SK-N-SH (cell line): ENCODE measurements at regions not wholly inside any gene's neighbourhood (a gene's known extent, or its start where the extent isn't known, plus 50 kb on each side); places are given as distances from the start of the nearest gene placed in this dataset.

Experiments used
- CTCF ChIA-PET: fragments of 300-600, 350-600 bp; formaldehyde crosslinking; extraction: SDS; loops from one replicate; lab custom pipeline; 2021; lab: Yijun Ruan, JAX
- POLR2A ChIA-PET: fragments of 350-600 bp; sonication (Branson Sonifier 250); formaldehyde crosslinking; extraction: SDS; loops from one replicate; lab custom pipeline; 2020; ENCODE audit warnings: antibody characterized with exemption, inconsistent platforms; lab: Yijun Ruan, JAX
- DNase-seq: peaks from one replicate; pipeline ENCODE4 v3.0.0; 2012
- H2AFZ ChIP-seq: fragments of 200-600 bp; sonication (generic); 2 replicates; pipeline ENCODE4 v1.8.1; 2016; ENCODE audit warnings: antibody characterized with exemption, mild to moderate bottlenecking, low read depth
- H3F3A ChIP-seq: fragments of 200-600 bp; sonication (generic); replicated peaks from 2 replicates; pipeline ENCODE3; 2016; ENCODE audit warnings: antibody characterized with exemption, mild to moderate bottlenecking; ENCODE audit not compliant: insufficient read depth
- H3K27ac ChIP-seq, 2 experiments: fragments of 200-500 bp in 1 of 2; fragments of 200-600 bp in 1 of 2; sonication (Bioruptor generic) in 1 of 2; sonication (generic), shearing (Covaris generic) in 1 of 2; 2 replicates each; pipeline versions ENCODE4 v1.5.1 to v1.6.1; 2014 to 2016; ENCODE audit warnings: low read depth in 2 of 2, inconsistent platforms in 1 of 2, low read length in 1 of 2, mild to moderate bottlenecking in 1 of 2, mixed read lengths in 1 of 2
- H3K27me3 ChIP-seq: fragments of 200-600 bp; sonication (generic), shearing (Covaris generic); 2 replicates; pipeline ENCODE4 v1.6.1; 2016; ENCODE audit warnings: mixed run types; ENCODE audit not compliant: insufficient read depth
- H3K36me3 ChIP-seq, 2 experiments: fragments of 200-500 bp in 1 of 2; fragments of 200-600 bp in 1 of 2; sonication (Bioruptor generic) in 1 of 2; sonication (generic) in 1 of 2; replicated peaks in 1 of 2; 2 replicates each; pipeline versions ENCODE3 to v1.5.1; 2014 to 2016; ENCODE audit warnings: low read length in 1 of 2, mild to moderate bottlenecking in 1 of 2; ENCODE audit not compliant: insufficient read depth in 2 of 2, control insufficient read depth in 1 of 2
- H3K4me1 ChIP-seq, 2 experiments: fragments of 200-500 bp in 1 of 2; fragments of 200-600 bp in 1 of 2; sonication (Bioruptor generic) in 1 of 2; sonication (generic), shearing (Covaris generic) in 1 of 2; 2 replicates each; pipeline versions ENCODE4 v1.5.1 to v1.6.1; 2014 to 2016; ENCODE audit warnings: low read depth in 1 of 2, low read length in 1 of 2, mixed run types in 1 of 2; ENCODE audit not compliant: insufficient read depth in 2 of 2, control insufficient read depth in 1 of 2
- H3K4me2 ChIP-seq: fragments of 200-600 bp; sonication (generic), shearing (Covaris generic); 2 replicates; pipeline ENCODE4 v1.6.1; 2017; ENCODE audit warnings: mixed run types
- H3K4me3 ChIP-seq, 2 experiments: fragments of 200-500 bp in 1 of 2; fragments of 200-600 bp in 1 of 2; sonication (Bioruptor generic) in 1 of 2; sonication (generic), shearing (Covaris generic) in 1 of 2; 2 replicates each; pipeline versions ENCODE4 v1.5.1 to v1.8.1; 2014 to 2016; ENCODE audit warnings: low read depth in 2 of 2, inconsistent platforms in 1 of 2, low read length in 1 of 2, mild to moderate bottlenecking in 1 of 2, mixed read lengths in 1 of 2, moderate library complexity in 1 of 2
- H3K79me2 ChIP-seq: fragments of 200-600 bp; sonication (generic); 2 replicates; pipeline ENCODE4 v1.8.1; 2017; ENCODE audit warnings: mild to moderate bottlenecking; ENCODE audit not compliant: insufficient read depth
- H3K9ac ChIP-seq: fragments of 200-600 bp; sonication (generic); 2 replicates; pipeline ENCODE4 v1.6.1; 2017; ENCODE audit warnings: mixed run types
- H3K9me2 ChIP-seq: fragments of 200-600 bp; sonication (generic); 2 replicates; pipeline ENCODE4 v1.6.1; 2017; ENCODE audit warnings: mixed run types
- H3K9me3 ChIP-seq: fragments of 200-600 bp; sonication (generic); 2 replicates; pipeline ENCODE4 v1.6.1; 2017; ENCODE audit warnings: mixed run types, mild to moderate bottlenecking, moderate library complexity
- H4K20me1 ChIP-seq: fragments of 200-600 bp; sonication (generic); 2 replicates; pipeline ENCODE4 v1.6.1; 2017; ENCODE audit warnings: mild to moderate bottlenecking, mixed run types; ENCODE audit not compliant: insufficient read depth
- CTCF ChIP-seq: fragments of 200-600 bp; sonication (generic); IDR thresholded peaks from 2 replicates; pipeline ENCODE4 v1.6.1; 2017; ENCODE audit warnings: antibody characterized with exemption, mild to moderate bottlenecking, moderate library complexity
- EP300 ChIP-seq, 2 experiments: IDR thresholded peaks; 2 replicates each; pipeline versions ENCODE4 v1.4.0 to v1.6.1; 2012; ENCODE audit warnings: borderline replicate concordance in 1 of 2, low read depth in 1 of 2, low read length in 1 of 2
- FOSL2 ChIP-seq: IDR thresholded peaks from 2 replicates; pipeline ENCODE4 v1.4.0; 2012; ENCODE audit warnings: low read depth, mild to moderate bottlenecking, moderate library complexity, borderline replicate concordance
- FOXJ3 ChIP-seq: sonication (generic); formaldehyde crosslinking; IDR thresholded peaks from 2 replicates; pipeline ENCODE4 v1.5.1; 2020; ENCODE audit warnings: mild to moderate bottlenecking, missing genetic modification reagents
- FOXM1 ChIP-seq: IDR thresholded peaks from 2 replicates; pipeline ENCODE4 v1.4.0; 2012; ENCODE audit warnings: low read depth, mild to moderate bottlenecking
- GABPA ChIP-seq: IDR thresholded peaks from 2 replicates; pipeline ENCODE4 v1.4.0; 2012; ENCODE audit warnings: low read depth, mild to moderate bottlenecking
- GATA2 ChIP-seq: sonication (generic); formaldehyde crosslinking; IDR thresholded peaks from 2 replicates; pipeline ENCODE4 v1.5.0; 2020; ENCODE audit warnings: mild to moderate bottlenecking, missing genetic modification reagents
- IRF3 ChIP-seq: fragments of 150-350 bp; IDR thresholded peaks from 2 replicates; pipeline ENCODE4 v1.6.1; 2016; ENCODE audit warnings: mild to moderate bottlenecking, low read depth, low read length
- MEF2A ChIP-seq: IDR thresholded peaks from 2 replicates; pipeline ENCODE4 v1.4.0; 2012; ENCODE audit warnings: low read depth, borderline replicate concordance
- RAD21 ChIP-seq: IDR thresholded peaks from 2 replicates; pipeline ENCODE4 v1.6.1; 2012; ENCODE audit warnings: mild to moderate bottlenecking, low read length
- RFX5 ChIP-seq: IDR thresholded peaks from 2 replicates; pipeline ENCODE4 v1.6.1; 2012; ENCODE audit warnings: mild to moderate bottlenecking, improper control_type of control experiment, low read length
- SIN3A ChIP-seq: IDR thresholded peaks from 2 replicates; pipeline ENCODE4 v1.6.1; 2012; ENCODE audit warnings: low read depth, mild to moderate bottlenecking, low read length, moderate library complexity, borderline replicate concordance
- TEAD4 ChIP-seq: IDR thresholded peaks from 2 replicates; pipeline ENCODE4 v1.4.0; 2012; ENCODE audit warnings: mild to moderate bottlenecking, borderline replicate concordance; ENCODE audit not compliant: insufficient read depth
- USF2 ChIP-seq: fragments of 150-350 bp; IDR thresholded peaks from 2 replicates; pipeline ENCODE4 v1.6.1; 2017; ENCODE audit warnings: antibody characterized with exemption, low read length, low read depth, borderline replicate concordance
- ZBTB33 ChIP-seq: IDR thresholded peaks from 2 replicates; pipeline ENCODE4 v1.4.0; 2012; ENCODE audit warnings: low read depth, borderline replicate concordance
- WGBS: methylation state at CpG from one replicate; pipeline ENCODE4 v1.1.6; 2017; ENCODE audit warnings: low lambda C conversion rate; 5-methylcytosine and 5-hydroxymethylcytosine counted together
- TF ChIP-seq, protein P1 (sequence below): IDR thresholded peaks from 2 replicates; pipeline ENCODE4 v1.6.1; 2012; ENCODE audit warnings: mild to moderate bottlenecking, low read depth, low read length, moderate library complexity

DNA sequence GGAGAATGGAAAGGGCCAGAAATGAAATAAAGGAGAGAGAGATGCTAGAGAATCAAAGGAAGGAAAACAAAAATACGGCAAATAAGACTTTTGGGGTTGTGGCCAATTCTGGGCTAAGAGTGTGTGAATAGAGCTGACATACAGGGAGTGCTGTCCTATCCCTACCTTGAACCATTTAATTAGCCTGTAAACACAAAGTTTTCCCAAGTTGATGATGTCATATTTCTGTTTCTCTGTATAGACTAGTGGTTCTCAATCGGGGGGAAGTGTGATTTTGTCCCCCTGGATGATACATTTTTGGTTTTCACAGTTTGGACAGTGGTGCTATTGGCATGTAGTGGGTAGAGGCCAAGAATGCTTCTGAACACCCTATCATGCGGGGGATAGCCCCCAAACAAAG lies 148.8 kb downstream of the ACTR3 start:
- Histone ChIP-seq H3K36me3 (no peaks in the 10 kb centered on the region), H3K9ac (no peak overlapping the region), H3K9me3 (no peaks in the 10 kb centered on the region), H2AFZ (no peak overlapping the region), H4K20me1 (no peaks in the 10 kb centered on the region), H3K4me1 (no peaks in the 10 kb centered on the region), H3K4me3 (no peak overlapping the region), H3K4me2 (no peak overlapping the region), H3K27ac (no peak overlapping the region), H3K27me3 (no peaks in the 10 kb centered on the region), H3K9me2 (no peaks in the 10 kb centered on the region), H3F3A (no peaks in the 10 kb centered on the region), H3K79me2 (no peaks in the 10 kb centered on the region)
- POLR2A ChIA-PET: no interaction called here
- no peak for TF ChIP-seq FOXJ3 (CRISPR knock-in tag)
- TF ChIP-seq SIN3A: no peak
- no peak for TF ChIP-seq IRF3
- no peak for TF ChIP-seq GABPA
- no peak for TF ChIP-seq ZBTB33
- TF ChIP-seq, protein P1, sequence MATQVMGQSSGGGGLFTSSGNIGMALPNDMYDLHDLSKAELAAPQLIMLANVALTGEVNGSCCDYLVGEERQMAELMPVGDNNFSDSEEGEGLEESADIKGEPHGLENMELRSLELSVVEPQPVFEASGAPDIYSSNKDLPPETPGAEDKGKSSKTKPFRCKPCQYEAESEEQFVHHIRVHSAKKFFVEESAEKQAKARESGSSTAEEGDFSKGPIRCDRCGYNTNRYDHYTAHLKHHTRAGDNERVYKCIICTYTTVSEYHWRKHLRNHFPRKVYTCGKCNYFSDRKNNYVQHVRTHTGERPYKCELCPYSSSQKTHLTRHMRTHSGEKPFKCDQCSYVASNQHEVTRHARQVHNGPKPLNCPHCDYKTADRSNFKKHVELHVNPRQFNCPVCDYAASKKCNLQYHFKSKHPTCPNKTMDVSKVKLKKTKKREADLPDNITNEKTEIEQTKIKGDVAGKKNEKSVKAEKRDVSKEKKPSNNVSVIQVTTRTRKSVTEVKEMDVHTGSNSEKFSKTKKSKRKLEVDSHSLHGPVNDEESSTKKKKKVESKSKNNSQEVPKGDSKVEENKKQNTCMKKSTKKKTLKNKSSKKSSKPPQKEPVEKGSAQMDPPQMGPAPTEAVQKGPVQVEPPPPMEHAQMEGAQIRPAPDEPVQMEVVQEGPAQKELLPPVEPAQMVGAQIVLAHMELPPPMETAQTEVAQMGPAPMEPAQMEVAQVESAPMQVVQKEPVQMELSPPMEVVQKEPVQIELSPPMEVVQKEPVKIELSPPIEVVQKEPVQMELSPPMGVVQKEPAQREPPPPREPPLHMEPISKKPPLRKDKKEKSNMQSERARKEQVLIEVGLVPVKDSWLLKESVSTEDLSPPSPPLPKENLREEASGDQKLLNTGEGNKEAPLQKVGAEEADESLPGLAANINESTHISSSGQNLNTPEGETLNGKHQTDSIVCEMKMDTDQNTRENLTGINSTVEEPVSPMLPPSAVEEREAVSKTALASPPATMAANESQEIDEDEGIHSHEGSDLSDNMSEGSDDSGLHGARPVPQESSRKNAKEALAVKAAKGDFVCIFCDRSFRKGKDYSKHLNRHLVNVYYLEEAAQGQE: no peak
- TF ChIP-seq EP300 (IDR thresholded peaks at IDR 0.05; ENCODE audit: borderline replicate concordance in 1 of 2, low read depth in 1 of 2, low read length in 1 of 2): no peak
- no peak for TF ChIP-seq RAD21
- TF ChIP-seq FOSL2: no peak
- TF ChIP-seq GATA2 (CRISPR knock-in tag): no peak
- TF ChIP-seq MEF2A: no peak
- no peak for DNase-seq
- CTCF ChIA-PET: interaction anchor here (0.7 kb wide), 1 partner anchor 901 kb away, joined by 3 read pairs; no protein-coding TSS in a partner anchor
- 16% methylated on average over 3 of the region's 3 CpGs for WGBS

DNA sequence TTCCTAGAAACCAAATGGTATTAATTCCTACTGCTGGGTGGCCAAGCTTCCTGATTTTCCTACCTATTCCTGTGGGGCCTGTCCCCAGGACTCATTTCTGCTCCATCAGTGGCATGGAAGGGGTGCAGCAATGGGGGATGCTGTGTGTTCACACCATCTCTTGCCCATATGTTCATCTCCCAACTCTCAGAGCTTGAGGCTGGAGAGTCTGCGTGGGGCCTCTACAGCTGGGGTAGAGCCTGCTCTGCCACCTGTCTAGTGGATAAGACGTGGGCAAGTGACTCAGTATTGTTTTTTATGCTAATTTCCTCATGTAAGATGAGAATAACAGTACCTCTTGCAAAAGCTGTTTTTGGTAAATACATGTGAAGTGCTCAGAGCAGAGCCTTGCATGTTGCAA lies 149.8 kb downstream of the ACTR3 start:
- ChIA-PET CTCF (no interaction called here), POLR2A (no interaction called here)
- Histone ChIP-seq H3K4me2 (no peak overlapping the region), H3K4me3 (no peak overlapping the region), H3K4me1 (no peaks in the 10 kb centered on the region), H3K9me2 (no peaks in the 10 kb centered on the region), H3F3A (no peaks in the 10 kb centered on the region), H4K20me1 (no peaks in the 10 kb centered on the region), H3K27ac (no peak overlapping the region), H3K27me3 (no peaks in the 10 kb centered on the region), H3K79me2 (no peaks in the 10 kb centered on the region), H3K9me3 (no peaks in the 10 kb centered on the region), H2AFZ (no peak overlapping the region), H3K36me3 (no peaks in the 10 kb centered on the region), H3K9ac (no peak overlapping the region)
- TF ChIP-seq FOXJ3 (CRISPR knock-in tag): no peak
- no peak for TF ChIP-seq TEAD4
- TF ChIP-seq USF2: no peak
- no peak for TF ChIP-seq RFX5
- no peak for TF ChIP-seq CTCF
- no peak for TF ChIP-seq FOXM1
- no peak for TF ChIP-seq IRF3
- DNase-seq: no peak
- 13% methylated on average over 2 of the region's 2 CpGs for WGBS
